ENCODE measurements at regions not wholly inside any gene's neighbourhood (a gene's known extent, or its start where the extent isn't known, plus 50 kb on each side); places are given as distances from the start of the nearest gene placed in this dataset.
"Not testable (repeated sequence)": the region's sequence is repeated elsewhere in the genome, so short reads cannot be mapped to it uniquely, and the experiment has no call there.

GRCh38 chr3:150320971-150321370 is 87.1 kb upstream of the TSC22D2 start:
- TF ChIP-seq CTCF (conservative IDR thresholded peaks at IDR 0.05; ENCODE audit: low read depth, low read length); EZH2 (IDR thresholded peaks at IDR 0.05; ENCODE audit: borderline replicate concordance, low read depth, low read length, poor library complexity, severe bottlenecking): not testable (repeated sequence)
